ENCODE measurements at regions not wholly inside any gene's neighbourhood (a gene's known extent, or its start where the extent isn't known, plus 50 kb on each side); places are given as distances from the start of the nearest gene placed in this dataset.

DNA sequence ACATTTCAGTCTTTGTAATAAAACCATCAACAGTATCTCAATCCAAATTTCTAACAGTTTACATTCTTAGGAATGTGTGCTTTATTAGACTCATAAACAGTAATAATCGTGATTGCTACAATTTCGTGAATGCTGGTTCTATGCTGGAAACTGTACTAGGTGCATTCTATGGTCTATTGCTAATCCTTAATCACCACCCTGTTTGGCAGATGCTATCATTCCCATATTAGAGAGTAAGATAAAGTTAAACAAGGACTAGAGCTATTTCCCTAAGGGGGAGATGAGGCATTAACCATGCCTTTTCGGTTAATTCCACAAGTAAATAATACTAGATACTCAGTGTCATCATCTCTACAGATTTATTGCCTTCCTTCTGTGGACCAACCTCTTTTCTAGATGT lies 244.0 kb downstream of the PAX3 start:
- TF ChIP-seq, protein P1, sequence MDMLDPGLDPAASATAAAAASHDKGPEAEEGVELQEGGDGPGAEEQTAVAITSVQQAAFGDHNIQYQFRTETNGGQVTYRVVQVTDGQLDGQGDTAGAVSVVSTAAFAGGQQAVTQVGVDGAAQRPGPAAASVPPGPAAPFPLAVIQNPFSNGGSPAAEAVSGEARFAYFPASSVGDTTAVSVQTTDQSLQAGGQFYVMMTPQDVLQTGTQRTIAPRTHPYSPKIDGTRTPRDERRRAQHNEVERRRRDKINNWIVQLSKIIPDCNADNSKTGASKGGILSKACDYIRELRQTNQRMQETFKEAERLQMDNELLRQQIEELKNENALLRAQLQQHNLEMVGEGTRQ (IDR thresholded peaks at IDR 0.05; ENCODE audit: low read depth, low read length), result no peak
- TF ChIP-seq POLR2A (IDR thresholded peaks at IDR 0.05; ENCODE audit: low read depth, low read length), result no peak
- TF ChIP-seq, protein P2, sequence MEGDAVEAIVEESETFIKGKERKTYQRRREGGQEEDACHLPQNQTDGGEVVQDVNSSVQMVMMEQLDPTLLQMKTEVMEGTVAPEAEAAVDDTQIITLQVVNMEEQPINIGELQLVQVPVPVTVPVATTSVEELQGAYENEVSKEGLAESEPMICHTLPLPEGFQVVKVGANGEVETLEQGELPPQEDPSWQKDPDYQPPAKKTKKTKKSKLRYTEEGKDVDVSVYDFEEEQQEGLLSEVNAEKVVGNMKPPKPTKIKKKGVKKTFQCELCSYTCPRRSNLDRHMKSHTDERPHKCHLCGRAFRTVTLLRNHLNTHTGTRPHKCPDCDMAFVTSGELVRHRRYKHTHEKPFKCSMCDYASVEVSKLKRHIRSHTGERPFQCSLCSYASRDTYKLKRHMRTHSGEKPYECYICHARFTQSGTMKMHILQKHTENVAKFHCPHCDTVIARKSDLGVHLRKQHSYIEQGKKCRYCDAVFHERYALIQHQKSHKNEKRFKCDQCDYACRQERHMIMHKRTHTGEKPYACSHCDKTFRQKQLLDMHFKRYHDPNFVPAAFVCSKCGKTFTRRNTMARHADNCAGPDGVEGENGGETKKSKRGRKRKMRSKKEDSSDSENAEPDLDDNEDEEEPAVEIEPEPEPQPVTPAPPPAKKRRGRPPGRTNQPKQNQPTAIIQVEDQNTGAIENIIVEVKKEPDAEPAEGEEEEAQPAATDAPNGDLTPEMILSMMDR (conservative IDR thresholded peaks at IDR 0.05; ENCODE audit: low read depth, low read length), result no peak
- no peak for TF ChIP-seq CEBPB (IDR thresholded peaks at IDR 0.05; ENCODE audit: low read depth, low read length)
- no peak for TF ChIP-seq MAZ (IDR thresholded peaks at IDR 0.05; ENCODE audit: borderline replicate concordance, low read depth, low read length)
- no peak for TF ChIP-seq RAD21 (IDR thresholded peaks at IDR 0.05; ENCODE audit: low read length)
- TF ChIP-seq SMC3 (IDR thresholded peaks at IDR 0.05; ENCODE audit: low read depth, low read length), result no peak
- no peak for TF ChIP-seq RCOR1 (IDR thresholded peaks at IDR 0.05; ENCODE audit: insufficient replicate concordance, low read length)
- TF ChIP-seq RFX5 (IDR thresholded peaks at IDR 0.05; ENCODE audit: low read depth, low read length), result no peak
- no peak for TF ChIP-seq MXI1 (IDR thresholded peaks at IDR 0.05; ENCODE audit: borderline replicate concordance, low read depth, low read length)
- no peak for TF ChIP-seq BHLHE40 (IDR thresholded peaks at IDR 0.05; ENCODE audit: low read depth, low read length)
